Retinal pigment epithelial cell (primary cell): ENCODE measurements at regions not wholly inside any gene's neighbourhood (a gene's known extent, or its start where the extent isn't known, plus 50 kb on each side); places are given as distances from the start of the nearest gene placed in this dataset.
"Not testable (repeated sequence)": the region's sequence is repeated elsewhere in the genome, so short reads cannot be mapped to it uniquely, and the experiment has no call there.

Experiments used
- DNase-seq: peaks from one replicate; pipeline ENCODE4 v3.0.0-alpha.2; 2010; ENCODE audit warnings: low read depth
- H3K4me3 ChIP-seq: 2 replicates; pipeline ENCODE4 v1.5.1; 2011; ENCODE audit warnings: mild to moderate bottlenecking, low read length, control low read depth, moderate library complexity
- CTCF ChIP-seq: conservative IDR thresholded peaks from 2 replicates; pipeline ENCODE4 v1.5.1; 2011; ENCODE audit warnings: low read depth, low read length, control low read depth, inconsistent platforms

DNA sequence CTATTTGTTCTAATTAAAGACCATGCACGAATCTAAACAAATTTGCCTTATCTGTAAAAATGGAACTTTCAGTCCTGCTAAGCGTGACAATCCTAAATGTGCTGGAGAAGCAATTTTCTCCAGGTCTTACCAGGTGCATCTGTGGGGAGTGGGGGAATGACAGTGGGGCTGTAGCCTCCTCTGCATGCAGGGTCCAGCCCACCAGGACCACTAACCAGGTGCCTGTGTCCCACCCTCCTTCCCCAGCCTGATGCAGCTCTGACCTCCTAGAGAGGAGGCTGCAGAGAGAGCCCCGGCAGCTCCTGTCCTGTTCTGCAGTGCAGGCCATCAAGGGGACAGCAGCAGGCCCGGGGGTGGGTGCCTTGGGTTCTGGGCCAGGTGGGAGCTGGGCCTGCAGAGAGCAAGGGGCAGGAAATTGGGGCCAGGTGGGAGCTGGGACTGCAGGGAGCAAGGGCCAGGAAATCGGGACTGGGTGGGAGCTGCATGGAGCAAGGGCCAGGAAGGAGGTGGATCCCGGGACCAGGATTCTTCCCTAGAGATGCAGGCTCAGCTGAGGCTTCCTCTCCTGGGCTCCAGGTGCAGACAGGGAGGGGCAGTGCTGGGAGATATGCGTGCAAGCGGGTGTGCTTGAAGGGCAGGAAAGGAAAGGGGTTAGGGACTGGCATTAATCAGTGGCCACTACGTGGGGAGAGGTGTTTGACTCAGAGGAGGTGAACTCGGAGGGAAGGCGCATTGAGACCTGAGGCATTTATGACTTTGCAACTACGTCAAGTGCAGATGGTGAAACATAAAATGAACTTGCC, 185.3 kb downstream of the ANKRD30B start:
- no peak for DNase-seq
- H3K4me3 ChIP-seq = no peak overlapping the region
- TF ChIP-seq CTCF = no peak

- no peak overlapping the region for H3K4me3 ChIP-seq
- DNase-seq = no peak
- no peak for TF ChIP-seq CTCF
Measured at GRCh38 chr18:14933964-14934363, 186.0 kb downstream of the ANKRD30B start.

- no peak for DNase-seq
- no peak overlapping the region for H3K4me3 ChIP-seq
- no peak for TF ChIP-seq CTCF
Measured at GRCh38 chr18:14935210-14935609, 187.2 kb downstream of the ANKRD30B start.

DNA sequence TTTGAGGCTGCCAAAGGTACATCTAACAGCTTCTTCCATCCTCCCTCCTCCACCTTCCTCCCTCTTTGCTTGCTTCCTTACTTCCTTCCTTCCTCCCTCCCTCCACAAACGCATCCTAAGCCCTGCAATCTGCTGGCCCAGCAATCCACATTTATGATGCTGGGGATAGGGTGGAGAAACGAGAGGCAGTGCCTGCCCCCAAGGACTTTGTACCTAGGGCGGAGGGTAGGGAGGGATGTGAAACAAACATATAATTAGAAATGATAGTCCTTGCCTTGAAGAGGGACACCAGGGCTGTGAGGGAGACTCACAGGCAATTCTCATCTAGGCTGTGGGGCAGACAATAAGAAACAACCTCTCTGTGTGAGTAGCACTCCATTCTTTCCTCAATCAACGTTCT, 188.3 kb downstream of the ANKRD30B start:
- H3K4me3 ChIP-seq = no peak overlapping the region
- no peak for TF ChIP-seq CTCF
- no peak for DNase-seq

DNA sequence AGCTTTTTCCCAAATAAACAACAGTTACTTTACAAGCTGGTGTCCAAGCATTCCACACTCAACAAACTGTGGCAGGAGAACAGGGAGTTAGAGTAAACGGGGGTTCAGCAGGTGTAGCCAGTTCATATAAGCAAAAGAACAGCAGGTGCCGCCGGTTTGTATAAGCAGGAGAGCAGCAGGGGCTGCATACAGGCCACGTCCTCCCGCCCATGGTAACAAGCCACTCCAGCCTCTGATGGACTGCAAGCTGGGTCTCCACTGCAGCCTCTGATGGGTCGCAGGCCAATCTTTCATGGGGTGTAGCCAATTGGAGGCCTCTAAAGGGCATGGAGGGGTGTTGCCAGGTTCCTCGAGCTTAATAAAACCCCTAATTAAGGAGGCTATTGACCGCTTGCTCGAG, 189.3 kb downstream of the ANKRD30B start:
- DNase-seq = no peak
- TF ChIP-seq CTCF = no peak
- no peak overlapping the region for H3K4me3 ChIP-seq

DNA sequence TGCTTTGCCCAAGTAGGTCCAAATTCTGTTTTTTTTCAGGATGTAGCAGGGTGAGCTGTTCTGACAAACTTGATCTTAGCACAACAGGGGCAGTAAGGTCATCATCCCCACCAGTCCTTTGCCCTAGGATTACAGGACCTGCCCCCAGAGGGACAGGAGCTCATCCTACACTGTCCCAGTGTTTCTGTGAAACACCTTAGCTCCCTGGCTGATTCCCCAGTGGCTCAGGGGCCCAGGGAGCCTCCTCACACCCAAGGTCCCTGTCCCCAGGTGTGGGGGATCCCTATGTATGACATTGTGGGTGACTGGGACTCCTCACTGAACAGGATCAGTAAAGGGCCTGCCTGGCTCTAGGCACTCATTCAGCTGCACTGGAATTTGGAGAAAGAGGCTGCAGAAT, 191.2 kb downstream of the ANKRD30B start:
- no peak for DNase-seq
- no peak overlapping the region for H3K4me3 ChIP-seq
- TF ChIP-seq CTCF = no peak

GRCh38 chr18:14940106-14940505, 192.1 kb downstream of the ANKRD30B start:
- not testable (repeated sequence) for DNase-seq, H3K4me3 ChIP-seq

DNA sequence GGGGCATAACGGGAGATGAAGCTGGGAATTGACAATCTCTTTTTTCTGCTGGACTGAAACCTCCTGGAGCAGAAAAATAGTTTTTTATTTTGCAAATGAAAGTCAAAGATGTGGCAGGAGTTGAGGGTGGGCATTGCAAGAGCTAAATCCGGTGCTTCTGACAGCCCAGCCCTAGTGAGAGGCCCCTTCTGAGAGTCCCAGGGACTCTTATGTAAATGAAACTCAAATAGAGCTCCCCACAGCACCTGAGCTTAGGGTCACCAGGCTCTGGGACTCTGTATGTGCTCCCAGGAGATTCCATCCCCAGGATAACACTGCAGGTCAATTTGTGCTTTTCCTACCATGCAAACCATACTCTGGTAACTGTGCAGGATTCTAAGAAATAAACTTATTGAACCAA, 192.8 kb downstream of the ANKRD30B start:
- DNase-seq = no peak
- no peak for TF ChIP-seq CTCF
- H3K4me3 ChIP-seq = no peak overlapping the region
